ENCODE measurements at regions not wholly inside any gene's neighbourhood (a gene's known extent, or its start where the extent isn't known, plus 50 kb on each side); places are given as distances from the start of the nearest gene placed in this dataset.
"Not testable (repeated sequence)": the region's sequence is repeated elsewhere in the genome, so short reads cannot be mapped to it uniquely, and the experiment has no call there.

GRCh38 chr16:29292952-29293471, 113.5 kb downstream of the NPIPB11 start:
- not testable (repeated sequence) for TF ChIP-seq EZH2, CTCF, EZH2phosphoT487 (IDR thresholded peaks at IDR 0.05)
